ENCODE measurements at regions not wholly inside any gene's neighbourhood (a gene's known extent, or its start where the extent isn't known, plus 50 kb on each side); places are given as distances from the start of the nearest gene placed in this dataset.

- TF ChIP-seq CTCF (IDR thresholded peaks at IDR 0.05; ENCODE audit: low read depth, low read length, poor library complexity, severe bottlenecking) (no peak), EZH2phosphoT487 (IDR thresholded peaks at IDR 0.05; ENCODE audit: borderline replicate concordance, low read length) (no peak)
Measured at GRCh38 chr18:28826107-28826506, 649.2 kb upstream of the CDH2 start.

Data from DOHH2 (cell line).